ENCODE measurements at regions not wholly inside any gene's neighbourhood (a gene's known extent, or its start where the extent isn't known, plus 50 kb on each side); places are given as distances from the start of the nearest gene placed in this dataset.

DNA sequence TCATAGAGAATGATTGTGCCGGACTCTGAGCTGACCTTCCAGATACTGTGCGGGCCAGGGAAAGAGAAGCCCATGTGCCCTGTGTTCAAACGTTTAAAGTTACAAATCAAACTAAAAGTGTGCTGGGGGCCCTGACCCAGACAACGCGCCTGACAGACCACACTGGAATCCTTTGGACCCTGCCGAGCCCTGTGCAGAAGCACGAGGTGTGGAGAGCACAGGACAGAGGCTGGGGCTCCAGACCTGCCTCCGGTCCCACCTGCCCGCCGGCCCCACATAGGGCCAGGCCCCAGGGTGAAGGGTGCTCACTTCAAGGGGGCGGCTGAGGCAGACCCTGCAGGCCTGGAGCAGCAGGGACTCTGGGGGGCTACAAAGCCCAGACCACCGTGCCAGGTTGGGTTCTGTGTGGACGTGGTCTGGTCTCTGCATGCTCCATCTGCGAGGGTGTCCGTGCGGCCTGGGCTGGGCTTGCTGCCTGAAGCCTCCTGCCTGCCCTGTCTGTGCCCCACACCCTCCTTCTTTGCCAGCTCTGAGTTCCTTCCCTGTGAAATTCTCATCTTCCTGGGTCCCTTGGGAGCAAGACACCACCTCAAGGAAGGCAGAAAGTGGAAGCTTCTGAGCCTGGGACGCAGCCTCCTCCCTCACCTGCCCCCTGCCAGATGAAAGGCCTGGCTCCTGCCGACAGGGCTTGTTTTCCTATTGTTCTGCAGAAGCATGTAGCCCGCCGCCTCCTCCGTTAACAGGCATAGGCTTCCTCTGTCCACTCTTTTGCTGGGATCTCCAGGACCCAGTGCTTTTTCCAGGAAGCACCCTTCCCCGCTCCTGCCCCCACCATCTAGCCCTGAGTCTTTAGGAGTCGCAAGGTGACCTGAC lies 186.2 kb downstream of the ERMARD start:
- no peak for DNase-seq

- no peak for DNase-seq
Observed at GRCh38 chr6:169936355-169936975, 185.0 kb downstream of the ERMARD start.

GRCh38 chr6:169935861-169936260 lies 184.4 kb downstream of the ERMARD start:
- no peak for DNase-seq

GRCh38 chr6:169935348-169935718 lies 183.9 kb downstream of the ERMARD start:
- DNase-seq: no peak

DNA sequence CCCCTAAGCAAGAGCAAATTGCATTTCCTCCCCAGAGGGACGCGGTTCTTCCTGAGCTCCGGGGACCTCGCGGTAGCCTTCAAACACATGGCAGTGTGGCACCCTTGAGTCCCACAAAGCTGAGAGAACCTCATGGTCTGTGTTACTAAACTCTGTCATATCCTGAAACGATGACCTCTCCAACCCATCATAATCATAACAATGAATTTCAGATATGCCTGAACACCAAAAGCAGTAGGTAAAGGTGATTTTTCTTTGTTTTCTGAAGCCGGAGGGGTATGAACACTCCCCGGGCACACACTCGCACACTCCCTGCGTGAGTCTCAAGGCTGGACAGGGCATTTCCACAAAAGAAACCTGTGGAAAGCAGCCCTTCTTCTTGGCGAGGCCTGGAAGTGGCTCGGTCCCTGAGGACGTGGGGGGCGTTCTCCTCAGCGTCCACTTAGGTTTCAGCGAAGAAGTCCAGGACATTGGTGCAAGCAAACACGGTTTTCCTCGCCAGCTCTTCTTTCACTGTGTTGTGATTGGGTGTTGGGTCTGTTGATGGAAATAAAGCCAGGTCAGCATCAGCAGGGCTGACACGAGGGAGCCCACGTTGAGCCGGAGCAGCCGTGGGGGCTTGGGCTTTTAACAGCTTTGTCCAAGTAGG lies 183.4 kb downstream of the ERMARD start:
- no peak for DNase-seq

- no peak for DNase-seq
Observed at GRCh38 chr6:169933839-169934698, 182.6 kb downstream of the ERMARD start.

GRCh38 chr6:169933251-169933821 lies 181.9 kb downstream of the ERMARD start:
- no peak for DNase-seq

DNA sequence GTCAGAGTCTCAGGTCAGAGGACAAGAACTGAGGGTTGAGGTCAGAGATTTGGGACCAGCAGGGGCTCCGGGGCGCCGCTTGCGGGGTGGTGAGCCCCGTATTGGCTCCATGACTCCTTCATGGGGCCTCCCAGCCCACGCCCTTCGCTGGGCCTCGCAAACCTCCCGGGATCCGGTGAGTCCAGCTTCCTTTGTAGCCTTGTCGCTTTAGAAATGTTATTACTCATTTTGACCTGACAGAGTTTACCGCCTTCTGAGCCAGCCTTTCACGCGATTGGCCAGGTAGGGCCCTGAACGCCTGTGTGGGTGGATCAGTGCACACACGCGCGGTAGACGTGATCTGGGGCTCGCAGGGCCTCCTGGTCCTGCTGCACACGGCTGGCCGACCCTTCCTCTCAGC lies 181.1 kb downstream of the ERMARD start:
- DNase-seq: no peak

DNA sequence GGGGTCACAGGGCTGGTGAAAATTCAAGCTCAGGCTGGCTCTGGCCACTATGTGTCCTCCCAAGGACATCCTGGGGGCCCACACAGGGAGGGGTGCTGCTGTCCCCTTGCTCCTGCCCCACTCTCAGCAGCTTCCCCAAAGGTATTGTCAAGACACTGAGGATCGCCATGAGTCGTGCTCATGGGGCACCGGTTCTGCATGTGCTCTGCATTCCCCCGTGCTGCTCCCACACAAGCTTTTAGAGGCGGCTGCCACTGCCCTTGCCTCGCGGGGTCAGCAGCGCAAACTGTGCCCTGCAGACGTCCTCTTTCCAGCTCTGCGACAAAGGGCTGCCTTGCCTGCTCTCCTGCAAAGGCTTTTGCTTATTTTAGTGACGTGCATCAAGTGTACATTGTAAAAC lies 179.8 kb downstream of the ERMARD start:
- no peak for DNase-seq

GRCh38 chr6:169930799-169931198 lies 179.4 kb downstream of the ERMARD start:
- no peak for DNase-seq

GRCh38 chr6:169927711-169928110 lies 176.3 kb downstream of the ERMARD start:
- DNase-seq: no peak

GRCh38 chr6:169926617-169927417 lies 175.4 kb downstream of the ERMARD start:
- no peak for DNase-seq

DNA sequence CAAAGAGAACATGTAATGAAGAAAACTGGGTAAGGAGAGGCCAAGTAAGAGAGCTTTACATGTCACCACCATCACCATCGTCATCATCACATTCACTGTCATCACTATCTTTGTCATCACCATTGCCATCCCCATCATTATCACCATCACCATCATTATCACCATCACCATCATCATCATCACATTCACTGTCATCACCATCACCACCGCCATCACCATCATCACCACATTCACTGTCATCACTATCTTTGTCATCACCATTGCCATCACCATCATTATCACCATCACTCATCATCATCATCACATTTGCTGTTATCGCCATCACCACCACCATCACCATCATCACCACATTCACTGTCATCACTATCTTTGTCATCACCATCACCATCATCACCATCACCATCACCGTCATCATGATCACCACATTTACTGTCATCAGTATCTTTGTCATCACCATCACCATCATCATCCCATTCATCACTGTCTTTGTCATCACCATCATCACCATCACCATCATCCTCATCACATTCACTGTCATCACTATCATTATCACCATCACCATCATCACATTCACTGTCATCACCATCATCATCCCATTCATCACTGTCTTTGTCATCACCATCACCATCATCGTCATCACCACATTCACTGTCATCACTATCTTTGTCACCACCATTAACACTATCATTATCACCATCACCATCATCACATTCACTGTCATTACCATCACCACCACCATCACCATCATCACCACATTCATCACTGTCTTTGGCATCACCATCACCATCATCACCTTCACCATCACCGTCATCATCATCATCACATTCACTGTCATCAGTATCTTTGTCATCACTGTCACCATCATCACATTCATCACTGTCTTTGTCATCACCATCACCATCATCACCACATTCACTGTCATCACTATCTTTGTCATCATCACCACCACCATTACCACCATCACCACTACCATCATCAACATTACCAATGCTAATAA lies 172.3 kb downstream of the ERMARD start:
- no peak for DNase-seq

GRCh38 chr6:169921853-169922824 lies 170.7 kb downstream of the ERMARD start:
- no peak for DNase-seq

GRCh38 chr6:169921217-169921616 lies 169.8 kb downstream of the ERMARD start:
- DNase-seq: no peak

DNA sequence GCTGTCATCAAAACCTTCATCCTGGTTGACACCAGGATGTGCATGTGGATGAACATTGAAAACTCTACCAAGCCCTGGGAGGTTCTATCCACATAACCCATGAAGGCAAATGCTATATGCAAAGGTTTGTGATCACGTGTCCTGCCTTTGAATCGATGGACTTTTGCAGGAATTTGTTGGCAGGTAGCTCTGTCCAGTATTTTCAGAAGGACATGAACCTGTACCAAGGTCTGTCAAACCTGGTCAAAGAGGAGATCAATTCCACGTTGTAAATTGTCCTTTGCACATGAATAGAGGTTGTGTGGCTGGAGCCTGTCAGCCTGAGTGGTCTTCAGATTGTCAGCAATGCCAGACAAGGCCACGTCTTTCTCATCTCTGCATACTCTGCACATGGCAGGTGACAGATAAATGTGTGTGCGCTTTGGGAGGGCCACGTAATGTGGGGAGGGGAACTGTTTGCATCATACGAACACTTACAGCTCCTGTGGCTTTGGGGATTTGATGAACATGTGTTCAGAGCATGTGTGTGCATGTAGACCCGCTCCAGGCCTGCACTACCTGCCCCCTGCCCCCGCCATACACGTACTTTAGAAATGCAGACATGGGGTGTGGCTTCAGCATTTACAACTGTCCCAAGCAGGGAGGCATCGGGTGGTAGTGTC lies 169.1 kb downstream of the ERMARD start:
- DNase-seq: no peak

DNA sequence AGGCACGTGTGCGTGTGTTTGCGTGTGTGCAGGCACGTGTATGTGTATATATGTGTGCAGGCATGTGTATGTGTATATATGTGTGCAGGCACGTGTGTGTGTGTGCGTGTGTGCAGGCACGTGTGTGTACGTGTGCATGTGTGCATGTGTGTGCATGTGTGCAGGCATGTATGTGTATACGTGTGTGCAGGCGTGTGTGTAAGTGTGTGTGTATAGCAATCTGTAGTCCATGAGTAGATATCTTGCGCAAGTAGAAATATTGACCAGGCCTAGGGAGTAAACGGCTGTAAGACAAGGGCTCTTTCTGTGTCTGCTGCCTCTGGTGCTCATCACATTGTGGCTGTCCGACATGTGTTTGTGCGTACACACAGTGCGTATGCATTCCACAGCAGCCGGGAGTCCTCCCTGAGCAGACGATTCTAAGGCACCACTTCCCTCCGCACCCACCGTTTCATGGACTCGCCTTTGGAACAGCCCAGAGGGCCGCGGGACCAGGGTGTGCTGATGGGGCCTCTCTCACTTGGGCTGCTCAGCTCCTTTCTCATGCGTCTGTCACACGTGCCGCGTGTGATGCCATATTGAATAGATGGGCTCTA lies 167.6 kb downstream of the ERMARD start:
- no peak for DNase-seq

All from T-helper 9 cell (primary cell).